Mesothelial cell of epicardium (in vitro differentiated cells): ENCODE measurements at regions not wholly inside any gene's neighbourhood (a gene's known extent, or its start where the extent isn't known, plus 50 kb on each side); places are given as distances from the start of the nearest gene placed in this dataset.
A peak's percentile ranks its signal among the peaks of the same experiment; 100 is the strongest.

Experiments
- DNase-seq, 2 experiments: peaks; one replicate each; pipeline ENCODE4 v3.0.0; 2021; ENCODE audit warnings: low spot score in 2 of 2; ENCODE audit not compliant: unreplicated experiment in 2 of 2
- H3K27ac Mint-ChIP-seq: 2 replicates; pipeline ENCODE4 v1.8.0; 2021; ENCODE audit warnings: mixed read lengths
- H3K27me3 Mint-ChIP-seq: 2 replicates; pipeline ENCODE4 v1.8.0; 2021; ENCODE audit warnings: low read depth, mixed read lengths
- H3K36me3 Mint-ChIP-seq: 2 replicates; pipeline ENCODE4 v1.8.0; 2021; ENCODE audit warnings: mixed read lengths
- H3K4me1 Mint-ChIP-seq: 2 replicates; pipeline ENCODE4 v1.8.0; 2021; ENCODE audit warnings: mixed read lengths
- H3K4me3 Mint-ChIP-seq: 2 replicates; pipeline ENCODE4 v1.8.0; 2021; ENCODE audit warnings: mild to moderate bottlenecking, moderate library complexity, mixed read lengths
- H3K9me3 Mint-ChIP-seq: 2 replicates; pipeline ENCODE4 v1.8.0; 2021; ENCODE audit warnings: mixed read lengths
- CTCF ChIP-seq: fragments of 200-600 bp; sonication (generic); IDR thresholded peaks from one replicate; pipeline ENCODE4 v1.5.0; 2021; ENCODE audit warnings: antibody characterized with exemption; ENCODE audit not compliant: unreplicated experiment

- no peak for TF ChIP-seq CTCF
- Mint-ChIP-seq H3K27me3 (no peaks in the 10 kb centered on the region), H3K4me1 (peaks cover 17% of the 10 kb centered on the region), H3K27ac (no peak overlapping the region), H3K36me3 (no peaks in the 10 kb centered on the region), H3K4me3 (no peak overlapping the region), H3K9me3 (no peaks in the 10 kb centered on the region)
- DNase-seq = no peak
Observed at GRCh38 chr1:96964761-96965160, 243.2 kb downstream of the PTBP2 start.

- Mint-ChIP-seq H3K4me3 (peak overlapping the region; percentile 1), H3K36me3 (no peaks in the 10 kb centered on the region), H3K4me1 (peaks cover 16% of the 10 kb centered on the region), H3K27me3 (peaks cover 8% of the 10 kb centered on the region), H3K9me3 (no peaks in the 10 kb centered on the region), H3K27ac (no peak overlapping the region)
- TF ChIP-seq CTCF = peak; percentile 88
- peak; percentile 47 to 85 for DNase-seq
Observed at GRCh38 chr1:96966536-96967138, 245.1 kb downstream of the PTBP2 start.

- DNase-seq = no peak
- Mint-ChIP-seq H3K4me1 (peaks cover 12% of the 10 kb centered on the region), H3K4me3 (peak overlapping the region; percentile 1), H3K27me3 (peaks cover 8% of the 10 kb centered on the region), H3K27ac (no peak overlapping the region), H3K36me3 (no peaks in the 10 kb centered on the region), H3K9me3 (no peaks in the 10 kb centered on the region)
- no peak for TF ChIP-seq CTCF
Observed at GRCh38 chr1:96967311-96967710, 245.7 kb downstream of the PTBP2 start.

GRCh38 chr1:96968541-96968940 lies 247.0 kb downstream of the PTBP2 start:
- peaks cover 8% of the 10 kb centered on the region for H3K27me3 Mint-ChIP-seq
- no peak overlapping the region for H3K27ac Mint-ChIP-seq
- no peaks in the 10 kb centered on the region for H3K36me3 Mint-ChIP-seq
- H3K9me3 Mint-ChIP-seq = no peaks in the 10 kb centered on the region
- peaks cover 6% of the 10 kb centered on the region for H3K4me1 Mint-ChIP-seq
- no peak overlapping the region for H3K4me3 Mint-ChIP-seq
- DNase-seq = no peak
- no peak for TF ChIP-seq CTCF

GRCh38 chr1:96968983-96969382 lies 247.4 kb downstream of the PTBP2 start:
- no peaks in the 10 kb centered on the region for H3K9me3 Mint-ChIP-seq
- no peaks in the 10 kb centered on the region for H3K36me3 Mint-ChIP-seq
- DNase-seq = no peak
- peaks cover 8% of the 10 kb centered on the region for H3K27me3 Mint-ChIP-seq
- peaks cover 8% of the 10 kb centered on the region for H3K4me1 Mint-ChIP-seq
- TF ChIP-seq CTCF = no peak
- no peak overlapping the region for H3K4me3 Mint-ChIP-seq
- no peak overlapping the region for H3K27ac Mint-ChIP-seq
